HG03354 (cell line): ENCODE measurements at regions not wholly inside any gene's neighbourhood (a gene's known extent, or its start where the extent isn't known, plus 50 kb on each side); places are given as distances from the start of the nearest gene placed in this dataset.
"Not testable (repeated sequence)": the region's sequence is repeated elsewhere in the genome, so short reads cannot be mapped to it uniquely, and the experiment has no call there.

Source experiments
- ATAC-seq: cut with Tn5 transposase; IDR thresholded peaks from one replicate; pipeline ENCODE4 v1.9.1; 2021; ENCODE audit warnings: mild to moderate bottlenecking; ENCODE audit not compliant: unreplicated experiment, poor library complexity, severe bottlenecking

- ATAC-seq, result no peak
Measured at GRCh38 chr12:28766398-28766797, 382.7 kb upstream of the FAR2 start.

GRCh38 chr12:28767836-28768348 lies 381.2 kb upstream of the FAR2 start:
- ATAC-seq, result no peak

- ATAC-seq, result no peak
Measured at GRCh38 chr12:28770322-28770721, 378.8 kb upstream of the FAR2 start.

- no peak for ATAC-seq
Measured at GRCh38 chr12:28771968-28772367, 377.1 kb upstream of the FAR2 start.

GRCh38 chr12:28775556-28775955 lies 373.5 kb upstream of the FAR2 start:
- ATAC-seq, result no peak

GRCh38 chr12:28776220-28776619 lies 372.9 kb upstream of the FAR2 start:
- ATAC-seq, result no peak

- no peak for ATAC-seq
Measured at GRCh38 chr12:28776913-28777422, 372.1 kb upstream of the FAR2 start.

GRCh38 chr12:28777603-28778365 lies 371.3 kb upstream of the FAR2 start:
- no peak for ATAC-seq

GRCh38 chr12:28780096-28780495 lies 369.0 kb upstream of the FAR2 start:
- ATAC-seq, result no peak

GRCh38 chr12:28780960-28781359 lies 368.1 kb upstream of the FAR2 start:
- ATAC-seq, result no peak

- ATAC-seq, result no peak
Measured at GRCh38 chr12:28781671-28782652, 367.1 kb upstream of the FAR2 start.

- no peak for ATAC-seq
Measured at GRCh38 chr12:28782812-28783211, 366.3 kb upstream of the FAR2 start.

GRCh38 chr12:28787151-28787550 lies 361.9 kb upstream of the FAR2 start:
- no peak for ATAC-seq

GRCh38 chr12:28788256-28788655 lies 360.8 kb upstream of the FAR2 start:
- not testable (repeated sequence) for ATAC-seq

- no peak for ATAC-seq
Measured at GRCh38 chr12:28793581-28794151, 355.4 kb upstream of the FAR2 start.

- no peak for ATAC-seq
Measured at GRCh38 chr12:28794211-28794610, 354.9 kb upstream of the FAR2 start.

GRCh38 chr12:28794786-28795185 lies 354.3 kb upstream of the FAR2 start:
- ATAC-seq, result no peak

GRCh38 chr12:28795311-28795710 lies 353.8 kb upstream of the FAR2 start:
- ATAC-seq, result no peak

GRCh38 chr12:28799348-28799747 lies 349.7 kb upstream of the FAR2 start:
- no peak for ATAC-seq

GRCh38 chr12:28800129-28800528 lies 348.9 kb upstream of the FAR2 start:
- ATAC-seq, result peak; percentile 96
